B cell (primary cell): ENCODE measurements at regions not wholly inside any gene's neighbourhood (a gene's known extent, or its start where the extent isn't known, plus 50 kb on each side); places are given as distances from the start of the nearest gene placed in this dataset.

ENCODE experiments used
- EZH2 ChIP-seq: IDR thresholded peaks from 2 replicates; pipeline ENCODE4 v1.6.1; 2012; ENCODE audit warnings: borderline replicate concordance, low read depth, mild to moderate bottlenecking, moderate library complexity, low read length; ENCODE audit not compliant: insufficient read depth, poor library complexity, severe bottlenecking
- TF ChIP-seq, protein P1 (sequence below): fragments of 200-600 bp; IDR thresholded peaks from one replicate; pipeline ENCODE4 v1.8.0; 2022; ENCODE audit warnings: antibody characterized with exemption, mild to moderate bottlenecking

DNA sequence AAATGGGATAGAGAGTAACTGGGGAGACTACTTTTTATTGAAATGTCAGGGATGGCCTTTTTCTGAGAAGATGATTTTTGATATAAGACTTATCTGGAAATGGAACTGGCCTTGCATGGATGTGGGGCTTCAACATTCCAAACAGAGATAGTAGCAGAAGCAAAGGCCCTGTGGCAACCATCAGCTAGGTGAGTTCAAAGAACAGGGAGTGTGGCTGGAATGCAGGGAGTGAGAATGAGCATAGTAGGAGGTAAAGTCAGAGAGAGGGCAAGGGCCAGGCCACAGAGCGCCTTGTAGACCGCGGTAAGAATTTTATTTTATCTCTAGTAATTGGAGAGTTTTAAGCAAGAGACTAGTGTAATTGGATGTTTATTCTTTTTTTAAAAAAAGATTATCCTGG is 227.0 kb upstream of the B3GALT2 start:
- TF ChIP-seq, protein P1, sequence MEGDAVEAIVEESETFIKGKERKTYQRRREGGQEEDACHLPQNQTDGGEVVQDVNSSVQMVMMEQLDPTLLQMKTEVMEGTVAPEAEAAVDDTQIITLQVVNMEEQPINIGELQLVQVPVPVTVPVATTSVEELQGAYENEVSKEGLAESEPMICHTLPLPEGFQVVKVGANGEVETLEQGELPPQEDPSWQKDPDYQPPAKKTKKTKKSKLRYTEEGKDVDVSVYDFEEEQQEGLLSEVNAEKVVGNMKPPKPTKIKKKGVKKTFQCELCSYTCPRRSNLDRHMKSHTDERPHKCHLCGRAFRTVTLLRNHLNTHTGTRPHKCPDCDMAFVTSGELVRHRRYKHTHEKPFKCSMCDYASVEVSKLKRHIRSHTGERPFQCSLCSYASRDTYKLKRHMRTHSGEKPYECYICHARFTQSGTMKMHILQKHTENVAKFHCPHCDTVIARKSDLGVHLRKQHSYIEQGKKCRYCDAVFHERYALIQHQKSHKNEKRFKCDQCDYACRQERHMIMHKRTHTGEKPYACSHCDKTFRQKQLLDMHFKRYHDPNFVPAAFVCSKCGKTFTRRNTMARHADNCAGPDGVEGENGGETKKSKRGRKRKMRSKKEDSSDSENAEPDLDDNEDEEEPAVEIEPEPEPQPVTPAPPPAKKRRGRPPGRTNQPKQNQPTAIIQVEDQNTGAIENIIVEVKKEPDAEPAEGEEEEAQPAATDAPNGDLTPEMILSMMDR = no peak
- no peak for TF ChIP-seq EZH2
